Trophoblast cell (in vitro differentiated cells and primary cell): ENCODE measurements at regions not wholly inside any gene's neighbourhood (a gene's known extent, or its start where the extent isn't known, plus 50 kb on each side); places are given as distances from the start of the nearest gene placed in this dataset.
A peak's percentile ranks its signal among the peaks of the same experiment; 100 is the strongest.

Experiments
- DNase-seq, 2 donors: peaks; one replicate each; pipeline ENCODE4 v3.0.0-alpha.2; 2016
- H2AFZ ChIP-seq: 2 replicates; pipeline ENCODE4 v1.6.1; 2013; ENCODE audit warnings: low read length, moderate library complexity, mild to moderate bottlenecking; ENCODE audit not compliant: insufficient read depth, poor library complexity
- H2AK5ac ChIP-seq: 2 replicates; pipeline ENCODE4 v1.6.1; 2013; ENCODE audit warnings: mild to moderate bottlenecking, low read length
- H2BK120ac ChIP-seq: 2 replicates; pipeline ENCODE4 v1.6.1; 2013; ENCODE audit warnings: low read length, mild to moderate bottlenecking, moderate library complexity; ENCODE audit not compliant: insufficient read depth, poor library complexity
- H2BK12ac ChIP-seq: 2 replicates; pipeline ENCODE4 v1.6.1; 2013; ENCODE audit warnings: mild to moderate bottlenecking, low read length, moderate library complexity
- H2BK5ac ChIP-seq: 2 replicates; pipeline ENCODE4 v1.6.1; 2013; ENCODE audit warnings: low read length, low read depth, moderate library complexity, mild to moderate bottlenecking; ENCODE audit not compliant: poor library complexity
- H3K14ac ChIP-seq: 2 replicates; pipeline ENCODE4 v1.6.1; 2013; ENCODE audit warnings: mild to moderate bottlenecking, low read length
- H3K18ac ChIP-seq: 2 replicates; pipeline ENCODE4 v1.6.1; 2013; ENCODE audit warnings: mild to moderate bottlenecking, low read length
- H3K23ac ChIP-seq: 2 replicates; pipeline ENCODE4 v1.6.1; 2013; ENCODE audit warnings: low read length
- H3K27ac ChIP-seq: 2 replicates; pipeline ENCODE4 v1.5.1; 2013; ENCODE audit warnings: low read depth, mild to moderate bottlenecking, inconsistent platforms, low read length, moderate library complexity
- H3K27me3 ChIP-seq: 2 replicates; pipeline ENCODE4 v1.6.1; 2013; ENCODE audit warnings: inconsistent platforms, mild to moderate bottlenecking, low read length, moderate library complexity; ENCODE audit not compliant: insufficient read depth
- H3K36me3 ChIP-seq, 2 experiments: 1 replicate in 1 of 2; 2 replicates in 1 of 2; pipeline ENCODE4 v1.6.1; 2013; ENCODE audit warnings: low read length in 2 of 2, mild to moderate bottlenecking in 2 of 2, moderate library complexity in 1 of 2; ENCODE audit not compliant: insufficient read depth in 2 of 2, control insufficient read depth in 1 of 2
- H3K4ac ChIP-seq: 2 replicates; pipeline ENCODE4 v1.6.1; 2013; ENCODE audit warnings: low read depth, mild to moderate bottlenecking, low read length, moderate library complexity
- H3K4me1 ChIP-seq, 2 experiments: 1 replicate in 1 of 2; 2 replicates in 1 of 2; pipeline ENCODE4 v1.6.1; 2013; ENCODE audit warnings: low read length in 2 of 2, mild to moderate bottlenecking in 2 of 2, moderate library complexity in 1 of 2; ENCODE audit not compliant: insufficient read depth in 2 of 2, control insufficient read depth in 1 of 2
- H3K4me2 ChIP-seq: 2 replicates; pipeline ENCODE4 v1.6.1; 2013; ENCODE audit warnings: inconsistent platforms, mild to moderate bottlenecking, low read length, moderate library complexity
- H3K4me3 ChIP-seq: 2 replicates; pipeline ENCODE4 v1.5.1; 2013; ENCODE audit warnings: mild to moderate bottlenecking, low read depth, low read length, inconsistent platforms
- H3K79me1 ChIP-seq: one replicate; pipeline ENCODE4 v1.6.1; 2013; ENCODE audit warnings: low read length
- H3K79me2 ChIP-seq: 2 replicates; pipeline ENCODE4 v1.6.1; 2013; ENCODE audit warnings: low read length, mild to moderate bottlenecking; ENCODE audit not compliant: control insufficient read depth, insufficient read depth, poor library complexity
- H3K9ac ChIP-seq: 2 replicates; pipeline ENCODE4 v1.6.1; 2013; ENCODE audit warnings: mild to moderate bottlenecking, low read length
- H3K9me3 ChIP-seq: 2 replicates; pipeline ENCODE4 v1.6.1; 2013; ENCODE audit warnings: low read depth, mild to moderate bottlenecking, control low read depth, inconsistent platforms, low read length; ENCODE audit not compliant: insufficient read depth
- H4K12ac ChIP-seq: 2 replicates; pipeline ENCODE4 v1.6.1; 2013; ENCODE audit warnings: low read depth, mild to moderate bottlenecking, low read length, moderate library complexity
- H4K8ac ChIP-seq: 2 replicates; pipeline ENCODE4 v1.6.1; 2013; ENCODE audit warnings: low read depth, mild to moderate bottlenecking, low read length, moderate library complexity
- H4K91ac ChIP-seq: one replicate; pipeline ENCODE4 v1.6.1; 2013; ENCODE audit warnings: low read depth, mild to moderate bottlenecking, low read length, moderate library complexity
- WGBS: extraction: QIAGEN DNeasy Blood & Tissue Kit; methylation state at CpG from one replicate; pipeline ENCODE4 v1.1.7; 2013; ENCODE audit warnings: missing lambda C conversion rate; ENCODE audit not compliant: insufficient read length, insufficient coverage; ENCODE audit errors: extremely low coverage; 5-methylcytosine and 5-hydroxymethylcytosine counted together

DNA sequence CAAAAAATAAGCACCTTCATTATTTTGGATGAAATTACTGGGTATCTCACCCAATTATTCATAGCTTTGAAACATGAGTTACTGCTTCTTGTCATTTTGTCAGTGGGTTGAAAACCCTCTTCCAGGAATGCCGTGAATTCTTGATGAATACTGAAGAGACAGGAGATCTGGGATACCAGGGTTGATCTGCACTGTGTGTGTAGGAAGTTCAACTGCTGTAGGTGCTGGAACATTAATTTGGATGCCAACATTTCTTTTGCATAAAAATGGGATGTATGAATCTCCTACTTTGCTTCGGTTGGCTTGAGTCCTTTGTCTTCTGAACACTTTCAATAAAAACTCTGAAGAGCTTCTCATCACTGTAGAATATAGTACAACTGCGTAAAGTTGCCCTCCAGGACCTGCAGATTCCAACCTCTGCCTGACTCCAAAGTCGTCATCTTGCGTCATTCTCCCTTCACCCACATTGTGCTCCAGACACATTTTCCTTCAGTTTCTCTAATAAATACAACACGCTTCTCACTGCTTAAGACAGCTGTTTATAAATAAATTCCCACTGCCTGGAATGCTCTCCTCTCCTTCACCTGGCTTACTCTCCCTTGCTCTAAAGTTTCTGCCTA is 312.7 kb upstream of the TGFBR2 start:
- no peak overlapping the region for H3K4me3 ChIP-seq
- H4K8ac ChIP-seq, result no peak overlapping the region
- no peaks in the 10 kb centered on the region for H3K79me2 ChIP-seq
- H2BK5ac ChIP-seq, result no peak overlapping the region
- H3K9me3 ChIP-seq, result no peaks in the 10 kb centered on the region
- no CpG with 5 or more reads among the region's 6 CpGs for WGBS
- no peak overlapping the region for H2AK5ac ChIP-seq
- no peak overlapping the region for H2BK12ac ChIP-seq
- H2BK120ac ChIP-seq, result no peak overlapping the region
- no peak overlapping the region for H2AFZ ChIP-seq
- H3K27me3 ChIP-seq, result no peaks in the 10 kb centered on the region
- no peak overlapping the region for H3K23ac ChIP-seq
- H4K12ac ChIP-seq, result no peak overlapping the region
- no peaks in the 10 kb centered on the region for H3K36me3 ChIP-seq
- H4K91ac ChIP-seq, result no peak overlapping the region
- no peak overlapping the region for H3K14ac ChIP-seq
- no peak overlapping the region for H3K18ac ChIP-seq
- DNase-seq, result peak; percentile 56 to 79
- no peak overlapping the region for H3K4ac ChIP-seq
- H3K27ac ChIP-seq, result no peak overlapping the region
- no peaks in the 10 kb centered on the region for H3K79me1 ChIP-seq
- no peak overlapping the region for H3K9ac ChIP-seq
- peaks cover 0 to 6% of the 10 kb centered on the region in 2 experiments for H3K4me1 ChIP-seq
- no peak overlapping the region for H3K4me2 ChIP-seq

GRCh38 chr3:30294241-30294667 is 312.1 kb upstream of the TGFBR2 start:
- DNase-seq, result peak; percentile 6 to 42
- H3K79me1 ChIP-seq, result no peaks in the 10 kb centered on the region
- H3K4ac ChIP-seq, result no peak overlapping the region
- no peak overlapping the region for H3K14ac ChIP-seq
- H3K9me3 ChIP-seq, result no peaks in the 10 kb centered on the region
- no peak overlapping the region for H3K9ac ChIP-seq
- no peak overlapping the region for H3K27ac ChIP-seq
- H3K79me2 ChIP-seq, result no peaks in the 10 kb centered on the region
- no peak overlapping the region for H2AK5ac ChIP-seq
- H3K27me3 ChIP-seq, result no peaks in the 10 kb centered on the region
- H3K36me3 ChIP-seq, result no peaks in the 10 kb centered on the region
- WGBS, result no CpG with 5 or more reads among the region's 4 CpGs
- H3K4me3 ChIP-seq, result no peak overlapping the region
- no peak overlapping the region for H3K4me2 ChIP-seq
- H2BK120ac ChIP-seq, result peak overlapping the region; percentile 77
- no peak overlapping the region for H2AFZ ChIP-seq
- peak overlapping the region; percentile 44 for H2BK12ac ChIP-seq
- H3K23ac ChIP-seq, result no peak overlapping the region
- no peak overlapping the region for H4K91ac ChIP-seq
- H4K12ac ChIP-seq, result no peak overlapping the region
- H3K4me1 ChIP-seq, result peaks cover 0 to 6% of the 10 kb centered on the region in 2 experiments
- H4K8ac ChIP-seq, result no peak overlapping the region
- no peak overlapping the region for H2BK5ac ChIP-seq
- no peak overlapping the region for H3K18ac ChIP-seq

DNA sequence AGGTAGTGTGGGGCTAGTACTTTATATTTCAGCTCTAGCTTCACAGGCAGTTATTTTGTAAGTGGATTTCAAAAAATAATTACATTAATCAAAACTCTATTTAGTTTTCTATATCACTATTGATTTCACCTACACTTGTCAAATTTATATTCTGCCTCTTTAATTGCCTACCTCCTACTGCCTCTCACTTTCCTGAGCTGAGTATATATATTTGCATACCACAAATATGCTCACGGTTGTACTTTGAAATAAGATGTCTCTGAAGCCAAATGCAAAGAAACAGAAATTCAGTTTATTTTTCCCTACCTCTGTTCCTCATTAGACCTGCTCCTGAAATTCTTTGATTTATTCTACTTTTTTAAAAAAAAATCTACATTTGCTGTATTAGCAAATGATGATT is 309.3 kb upstream of the TGFBR2 start:
- Histone ChIP-seq H3K18ac (no peak overlapping the region), H2BK12ac (no peak overlapping the region), H3K4ac (no peak overlapping the region), H2AFZ (no peak overlapping the region), H3K79me2 (no peaks in the 10 kb centered on the region), H2BK5ac (no peak overlapping the region), H4K91ac (no peak overlapping the region), H3K14ac (no peak overlapping the region), H3K4me3 (no peak overlapping the region), H3K79me1 (no peaks in the 10 kb centered on the region), H3K9ac (no peak overlapping the region), H3K27ac (no peak overlapping the region), H2BK120ac (no peak overlapping the region), H3K9me3 (no peaks in the 10 kb centered on the region), H4K8ac (no peak overlapping the region), H3K4me2 (no peak overlapping the region), H3K36me3 (no peaks in the 10 kb centered on the region), H3K23ac (no peak overlapping the region), H3K4me1 (peaks cover 0 to 9% of the 10 kb centered on the region in 2 experiments), H4K12ac (no peak overlapping the region), H3K27me3 (no peaks in the 10 kb centered on the region), H2AK5ac (no peak overlapping the region)
- no peak for DNase-seq
- WGBS, result no CpG with 5 or more reads among the region's 1 CpG

GRCh38 chr3:30299674-30300385 is 306.6 kb upstream of the TGFBR2 start:
- H3K27me3 ChIP-seq, result no peaks in the 10 kb centered on the region
- WGBS, result no CpG with 5 or more reads among the region's 3 CpGs
- H3K18ac ChIP-seq, result no peak overlapping the region
- H3K79me1 ChIP-seq, result no peaks in the 10 kb centered on the region
- H3K36me3 ChIP-seq, result no peaks in the 10 kb centered on the region
- no peak overlapping the region for H4K12ac ChIP-seq
- no peak overlapping the region for H2BK120ac ChIP-seq
- H2BK12ac ChIP-seq, result no peak overlapping the region
- H3K23ac ChIP-seq, result no peak overlapping the region
- no peak overlapping the region for H2BK5ac ChIP-seq
- no peak overlapping the region for H3K4me2 ChIP-seq
- no peak overlapping the region for H3K14ac ChIP-seq
- H3K4me1 ChIP-seq, result peaks cover 0 to 3% of the 10 kb centered on the region in 2 experiments
- DNase-seq, result peak; percentile 82 to 95
- no peak overlapping the region for H3K4ac ChIP-seq
- H3K9ac ChIP-seq, result no peak overlapping the region
- H2AK5ac ChIP-seq, result no peak overlapping the region
- H3K9me3 ChIP-seq, result peaks cover 2% of the 10 kb centered on the region
- no peak overlapping the region for H4K91ac ChIP-seq
- no peak overlapping the region for H3K27ac ChIP-seq
- no peak overlapping the region for H4K8ac ChIP-seq
- H3K4me3 ChIP-seq, result no peak overlapping the region
- no peak overlapping the region for H2AFZ ChIP-seq
- H3K79me2 ChIP-seq, result no peaks in the 10 kb centered on the region
